HepG2 (cell line): ENCODE measurements at regions not wholly inside any gene's neighbourhood (a gene's known extent, or its start where the extent isn't known, plus 50 kb on each side); places are given as distances from the start of the nearest gene placed in this dataset.
A peak's percentile ranks its signal among the peaks of the same experiment; 100 is the strongest.

ENCODE experiments used
- SNAPC2 ChIP-seq: sonication (generic); formaldehyde crosslinking; IDR thresholded peaks from 2 replicates; pipeline ENCODE4 v1.8.1; 2022; ENCODE audit warnings: mild to moderate bottlenecking, missing genetic modification reagents
- ZBTB7B ChIP-seq: sonication (generic); formaldehyde crosslinking; IDR thresholded peaks from 2 replicates; pipeline ENCODE4 v1.4.0; 2020; ENCODE audit warnings: missing genetic modification reagents
- ZEB1 ChIP-seq: IDR thresholded peaks from 2 replicates; pipeline ENCODE4 v1.6.1; 2012; ENCODE audit warnings: mild to moderate bottlenecking, low read depth, inconsistent platforms; ENCODE audit not compliant: insufficient replicate concordance
- ZNF143 ChIP-seq: sonication (generic); formaldehyde crosslinking; IDR thresholded peaks from 2 replicates; pipeline ENCODE4 v1.4.0; 2020; ENCODE audit warnings: missing genetic modification reagents
- ZNF775 ChIP-seq: sonication (generic); formaldehyde crosslinking; IDR thresholded peaks from 2 replicates; pipeline ENCODE4 v1.4.0; 2020; ENCODE audit warnings: missing genetic modification reagents, mild to moderate bottlenecking, moderate library complexity, borderline replicate concordance
- ZSCAN22 ChIP-seq: sonication (generic); formaldehyde crosslinking; IDR thresholded peaks from 2 replicates; pipeline ENCODE4 v1.4.0; 2020; ENCODE audit warnings: mild to moderate bottlenecking, missing genetic modification reagents
- TF ChIP-seq, protein P1 (sequence below): sonication (generic); formaldehyde crosslinking; conservative IDR thresholded peaks from 2 replicates; pipeline ENCODE4 v1.8.0; 2022; ENCODE audit warnings: mild to moderate bottlenecking, moderate library complexity, missing genetic modification reagents
- TF ChIP-seq, protein P2 (sequence below): sonication (generic); formaldehyde crosslinking; IDR thresholded peaks from 2 replicates; pipeline ENCODE4 v1.8.1; 2023; ENCODE audit warnings: mild to moderate bottlenecking, missing genetic modification reagents
- TF ChIP-seq, protein P3 (sequence below): sonication (generic); formaldehyde crosslinking; IDR thresholded peaks from 2 replicates; pipeline ENCODE4 v1.8.1; 2022; ENCODE audit warnings: low read depth, mild to moderate bottlenecking, missing genetic modification reagents
- TF ChIP-seq, protein P4 (sequence below): sonication (generic); formaldehyde crosslinking; IDR thresholded peaks from 2 replicates; pipeline ENCODE4 v1.4.0; 2020; ENCODE audit warnings: missing genetic modification reagents
- TF ChIP-seq, protein P5 (sequence below): sonication (generic); formaldehyde crosslinking; IDR thresholded peaks from 2 replicates; pipeline ENCODE4 v1.4.0; 2020; ENCODE audit warnings: mild to moderate bottlenecking, low read depth, missing genetic modification reagents

DNA sequence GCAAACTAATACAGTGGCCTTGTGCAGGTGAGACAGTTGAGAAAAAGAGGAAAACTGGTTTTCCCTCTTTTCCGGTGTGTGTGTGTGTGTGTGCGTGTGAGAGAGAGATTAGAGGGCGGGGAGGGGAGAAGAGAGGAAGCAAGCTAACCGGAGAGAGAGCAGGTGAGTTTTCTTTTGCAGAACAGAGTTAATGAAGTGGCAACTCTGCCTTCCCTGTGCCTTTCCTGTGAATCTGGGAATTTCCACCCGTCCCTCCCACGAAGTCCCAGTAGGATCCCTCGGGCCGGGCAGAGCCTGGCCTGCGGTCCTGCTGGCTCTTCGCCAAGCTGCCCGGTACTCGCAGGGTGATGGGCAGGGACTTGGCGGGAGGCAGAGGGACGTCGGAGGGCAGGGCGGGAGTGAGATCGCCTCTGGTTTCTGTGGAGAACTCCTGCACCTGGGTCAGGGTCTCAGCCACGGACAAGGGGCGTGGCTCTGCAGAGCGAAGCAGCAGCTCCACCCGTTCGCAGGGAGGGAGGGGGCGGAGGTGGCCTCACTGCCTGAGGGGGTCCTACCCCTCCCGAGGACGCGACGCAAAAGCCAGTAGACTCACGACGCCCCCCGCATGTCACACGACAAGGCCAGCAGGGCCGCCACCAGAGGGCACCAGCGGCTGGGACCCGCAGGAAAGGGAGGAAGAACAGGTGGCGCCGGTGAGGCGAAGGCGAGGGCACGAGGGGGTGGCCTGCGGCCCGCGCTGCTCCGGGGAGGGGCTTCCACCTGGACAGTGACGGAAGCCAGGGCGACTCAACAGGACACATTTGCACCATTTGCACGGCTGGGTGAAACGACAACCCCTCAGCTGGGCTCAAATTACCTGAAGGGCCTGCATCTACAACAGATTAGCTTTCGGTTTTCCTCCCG, 51.2 kb upstream of the RNF182 start (continued):
- TF ChIP-seq, protein P1, sequence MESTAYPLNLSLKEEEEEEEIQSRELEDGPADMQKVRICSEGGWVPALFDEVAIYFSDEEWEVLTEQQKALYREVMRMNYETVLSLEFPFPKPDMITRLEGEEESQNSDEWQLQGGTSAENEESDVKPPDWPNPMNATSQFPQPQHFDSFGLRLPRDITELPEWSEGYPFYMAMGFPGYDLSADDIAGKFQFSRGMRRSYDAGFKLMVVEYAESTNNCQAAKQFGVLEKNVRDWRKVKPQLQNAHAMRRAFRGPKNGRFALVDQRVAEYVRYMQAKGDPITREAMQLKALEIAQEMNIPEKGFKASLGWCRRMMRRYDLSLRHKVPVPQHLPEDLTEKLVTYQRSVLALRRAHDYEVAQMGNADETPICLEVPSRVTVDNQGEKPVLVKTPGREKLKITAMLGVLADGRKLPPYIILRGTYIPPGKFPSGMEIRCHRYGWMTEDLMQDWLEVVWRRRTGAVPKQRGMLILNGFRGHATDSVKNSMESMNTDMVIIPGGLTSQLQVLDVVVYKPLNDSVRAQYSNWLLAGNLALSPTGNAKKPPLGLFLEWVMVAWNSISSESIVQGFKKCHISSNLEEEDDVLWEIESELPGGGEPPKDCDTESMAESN (CRISPR knock-in tag), result peak; percentile 95
- TF ChIP-seq, protein P2, sequence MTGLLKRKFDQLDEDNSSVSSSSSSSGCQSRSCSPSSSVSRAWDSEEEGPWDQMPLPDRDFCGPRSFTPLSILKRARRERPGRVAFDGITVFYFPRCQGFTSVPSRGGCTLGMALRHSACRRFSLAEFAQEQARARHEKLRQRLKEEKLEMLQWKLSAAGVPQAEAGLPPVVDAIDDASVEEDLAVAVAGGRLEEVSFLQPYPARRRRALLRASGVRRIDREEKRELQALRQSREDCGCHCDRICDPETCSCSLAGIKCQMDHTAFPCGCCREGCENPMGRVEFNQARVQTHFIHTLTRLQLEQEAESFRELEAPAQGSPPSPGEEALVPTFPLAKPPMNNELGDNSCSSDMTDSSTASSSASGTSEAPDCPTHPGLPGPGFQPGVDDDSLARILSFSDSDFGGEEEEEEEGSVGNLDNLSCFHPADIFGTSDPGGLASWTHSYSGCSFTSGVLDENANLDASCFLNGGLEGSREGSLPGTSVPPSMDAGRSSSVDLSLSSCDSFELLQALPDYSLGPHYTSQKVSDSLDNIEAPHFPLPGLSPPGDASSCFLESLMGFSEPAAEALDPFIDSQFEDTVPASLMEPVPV (CRISPR knock-in tag), result peak; percentile 98
- TF ChIP-seq ZBTB7B, result peak; percentile 99
- TF ChIP-seq ZEB1, result peak; percentile 52
- no peak for TF ChIP-seq ZNF775 (CRISPR knock-in tag)
- peak; percentile 95; the same call in 1 of the 2 replicates for TF ChIP-seq SNAPC2
- TF ChIP-seq ZSCAN22 (CRISPR knock-in tag), result peak; percentile 43; the same call in 1 of the 2 replicates
- TF ChIP-seq, protein P3, sequence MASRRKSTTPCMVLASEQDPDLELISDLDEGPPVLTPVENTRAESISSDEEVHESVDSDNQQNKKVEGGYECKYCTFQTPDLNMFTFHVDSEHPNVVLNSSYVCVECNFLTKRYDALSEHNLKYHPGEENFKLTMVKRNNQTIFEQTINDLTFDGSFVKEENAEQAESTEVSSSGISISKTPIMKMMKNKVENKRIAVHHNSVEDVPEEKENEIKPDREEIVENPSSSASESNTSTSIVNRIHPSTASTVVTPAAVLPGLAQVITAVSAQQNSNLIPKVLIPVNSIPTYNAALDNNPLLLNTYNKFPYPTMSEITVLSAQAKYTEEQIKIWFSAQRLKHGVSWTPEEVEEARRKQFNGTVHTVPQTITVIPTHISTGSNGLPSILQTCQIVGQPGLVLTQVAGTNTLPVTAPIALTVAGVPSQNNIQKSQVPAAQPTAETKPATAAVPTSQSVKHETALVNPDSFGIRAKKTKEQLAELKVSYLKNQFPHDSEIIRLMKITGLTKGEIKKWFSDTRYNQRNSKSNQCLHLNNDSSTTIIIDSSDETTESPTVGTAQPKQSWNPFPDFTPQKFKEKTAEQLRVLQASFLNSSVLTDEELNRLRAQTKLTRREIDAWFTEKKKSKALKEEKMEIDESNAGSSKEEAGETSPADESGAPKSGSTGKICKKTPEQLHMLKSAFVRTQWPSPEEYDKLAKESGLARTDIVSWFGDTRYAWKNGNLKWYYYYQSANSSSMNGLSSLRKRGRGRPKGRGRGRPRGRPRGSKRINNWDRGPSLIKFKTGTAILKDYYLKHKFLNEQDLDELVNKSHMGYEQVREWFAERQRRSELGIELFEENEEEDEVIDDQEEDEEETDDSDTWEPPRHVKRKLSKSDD (CRISPR knock-in tag), result peak; percentile 81
- TF ChIP-seq, protein P4, sequence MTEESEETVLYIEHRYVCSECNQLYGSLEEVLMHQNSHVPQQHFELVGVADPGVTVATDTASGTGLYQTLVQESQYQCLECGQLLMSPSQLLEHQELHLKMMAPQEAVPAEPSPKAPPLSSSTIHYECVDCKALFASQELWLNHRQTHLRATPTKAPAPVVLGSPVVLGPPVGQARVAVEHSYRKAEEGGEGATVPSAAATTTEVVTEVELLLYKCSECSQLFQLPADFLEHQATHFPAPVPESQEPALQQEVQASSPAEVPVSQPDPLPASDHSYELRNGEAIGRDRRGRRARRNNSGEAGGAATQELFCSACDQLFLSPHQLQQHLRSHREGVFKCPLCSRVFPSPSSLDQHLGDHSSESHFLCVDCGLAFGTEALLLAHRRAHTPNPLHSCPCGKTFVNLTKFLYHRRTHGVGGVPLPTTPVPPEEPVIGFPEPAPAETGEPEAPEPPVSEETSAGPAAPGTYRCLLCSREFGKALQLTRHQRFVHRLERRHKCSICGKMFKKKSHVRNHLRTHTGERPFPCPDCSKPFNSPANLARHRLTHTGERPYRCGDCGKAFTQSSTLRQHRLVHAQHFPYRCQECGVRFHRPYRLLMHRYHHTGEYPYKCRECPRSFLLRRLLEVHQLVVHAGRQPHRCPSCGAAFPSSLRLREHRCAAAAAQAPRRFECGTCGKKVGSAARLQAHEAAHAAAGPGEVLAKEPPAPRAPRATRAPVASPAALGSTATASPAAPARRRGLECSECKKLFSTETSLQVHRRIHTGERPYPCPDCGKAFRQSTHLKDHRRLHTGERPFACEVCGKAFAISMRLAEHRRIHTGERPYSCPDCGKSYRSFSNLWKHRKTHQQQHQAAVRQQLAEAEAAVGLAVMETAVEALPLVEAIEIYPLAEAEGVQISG (CRISPR knock-in tag), result peak; percentile 93
- 0 out of 2 replicates have a peak, but pooled peaks have one; percentile 53 for TF ChIP-seq ZNF143
- TF ChIP-seq, protein P5, sequence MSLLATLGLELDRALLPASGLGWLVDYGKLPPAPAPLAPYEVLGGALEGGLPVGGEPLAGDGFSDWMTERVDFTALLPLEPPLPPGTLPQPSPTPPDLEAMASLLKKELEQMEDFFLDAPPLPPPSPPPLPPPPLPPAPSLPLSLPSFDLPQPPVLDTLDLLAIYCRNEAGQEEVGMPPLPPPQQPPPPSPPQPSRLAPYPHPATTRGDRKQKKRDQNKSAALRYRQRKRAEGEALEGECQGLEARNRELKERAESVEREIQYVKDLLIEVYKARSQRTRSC (CRISPR knock-in tag), result peak; percentile 60; the same call in 1 of the 2 replicates
